Muscle of back (tissue), 3 donors: ENCODE measurements at regions not wholly inside any gene's neighbourhood (a gene's known extent, or its start where the extent isn't known, plus 50 kb on each side); places are given as distances from the start of the nearest gene placed in this dataset.

Source experiments
- DNase-seq, 3 donors: peaks; one replicate each; pipeline versions ENCODE4 v3.0.0 to v3.0.0-alpha.2; 2013

GRCh38 chr9:73014011-73014410 is 61.2 kb upstream of the ALDH1A1 start:
- no peak for DNase-seq

- DNase-seq: no peak
These were observed 59.1 kb upstream of the ALDH1A1 start for GRCh38 chr9:73011956-73012355.

- DNase-seq: peak; percentile 38 to 63 (median 49)
These were observed 58.4 kb upstream of the ALDH1A1 start for GRCh38 chr9:73011181-73011750.

- no peak for DNase-seq
These were observed 56.9 kb upstream of the ALDH1A1 start for GRCh38 chr9:73009649-73010288.

- DNase-seq: no peak
These were observed 55.3 kb upstream of the ALDH1A1 start for GRCh38 chr9:73007966-73008672.

- no peak for DNase-seq
These were observed 54.1 kb upstream of the ALDH1A1 start for GRCh38 chr9:73006986-73007385.
